ENCODE measurements at regions not wholly inside any gene's neighbourhood (a gene's known extent, or its start where the extent isn't known, plus 50 kb on each side); places are given as distances from the start of the nearest gene placed in this dataset.

DNA sequence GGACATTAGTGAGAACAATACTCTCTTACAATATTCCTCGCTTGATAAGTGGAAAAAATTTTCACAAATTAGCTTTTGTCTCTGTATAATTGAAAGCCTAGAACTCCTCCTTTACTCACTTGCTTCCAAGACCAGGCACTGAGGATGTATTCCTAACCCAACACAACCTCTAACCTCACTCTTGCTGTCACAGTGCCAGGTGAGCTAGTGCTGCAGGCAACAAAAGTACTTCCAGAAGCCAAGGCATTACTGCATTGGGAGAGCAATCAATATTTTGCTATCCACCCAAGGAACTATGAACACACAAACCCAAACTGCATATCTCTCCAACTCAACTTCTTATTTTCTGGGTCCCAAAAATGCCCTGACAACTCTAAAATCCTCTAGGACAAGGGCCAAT lies 1081.0 kb downstream of the VRK1 start:
- Mint-ChIP-seq H3K27ac (ENCODE audit: unreplicated experiment) (no peak overlapping the region), H3K36me3 (ENCODE audit: unreplicated experiment) (no peaks in the 10 kb centered on the region), H3K4me1 (ENCODE audit: low read depth, unreplicated experiment) (no peaks in the 10 kb centered on the region), H3K27me3 (ENCODE audit: unreplicated experiment) (peaks cover 3% of the 10 kb centered on the region), H3K4me3 (ENCODE audit: unreplicated experiment) (no peak overlapping the region), H3K9me3 (ENCODE audit: unreplicated experiment) (no peaks in the 10 kb centered on the region)
- TF ChIP-seq, protein P1, sequence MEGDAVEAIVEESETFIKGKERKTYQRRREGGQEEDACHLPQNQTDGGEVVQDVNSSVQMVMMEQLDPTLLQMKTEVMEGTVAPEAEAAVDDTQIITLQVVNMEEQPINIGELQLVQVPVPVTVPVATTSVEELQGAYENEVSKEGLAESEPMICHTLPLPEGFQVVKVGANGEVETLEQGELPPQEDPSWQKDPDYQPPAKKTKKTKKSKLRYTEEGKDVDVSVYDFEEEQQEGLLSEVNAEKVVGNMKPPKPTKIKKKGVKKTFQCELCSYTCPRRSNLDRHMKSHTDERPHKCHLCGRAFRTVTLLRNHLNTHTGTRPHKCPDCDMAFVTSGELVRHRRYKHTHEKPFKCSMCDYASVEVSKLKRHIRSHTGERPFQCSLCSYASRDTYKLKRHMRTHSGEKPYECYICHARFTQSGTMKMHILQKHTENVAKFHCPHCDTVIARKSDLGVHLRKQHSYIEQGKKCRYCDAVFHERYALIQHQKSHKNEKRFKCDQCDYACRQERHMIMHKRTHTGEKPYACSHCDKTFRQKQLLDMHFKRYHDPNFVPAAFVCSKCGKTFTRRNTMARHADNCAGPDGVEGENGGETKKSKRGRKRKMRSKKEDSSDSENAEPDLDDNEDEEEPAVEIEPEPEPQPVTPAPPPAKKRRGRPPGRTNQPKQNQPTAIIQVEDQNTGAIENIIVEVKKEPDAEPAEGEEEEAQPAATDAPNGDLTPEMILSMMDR (IDR thresholded peaks at IDR 0.05; ENCODE audit: partially characterized antibody, unreplicated experiment) = no peak
- DNase-seq = no peak

DNA sequence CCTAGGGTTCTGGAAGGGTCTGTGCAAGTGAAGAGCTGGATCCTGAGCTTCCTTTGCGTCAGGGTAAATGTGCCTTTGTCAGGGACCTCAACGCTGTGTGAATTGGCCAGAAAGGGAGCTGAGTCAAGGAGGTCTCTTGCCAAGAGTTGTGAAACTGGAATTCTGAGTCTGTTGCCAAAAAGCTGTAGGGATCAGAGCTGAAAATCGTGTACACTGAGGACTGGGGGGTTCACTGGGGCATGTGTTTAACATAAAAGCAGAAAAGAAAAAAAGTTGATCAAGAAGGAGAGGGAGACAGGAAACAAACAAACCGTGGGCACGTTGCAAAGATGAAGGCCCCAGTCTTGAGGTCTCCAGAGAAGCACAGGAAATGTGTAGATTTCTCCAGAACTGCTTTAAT lies 1081.5 kb downstream of the VRK1 start:
- Mint-ChIP-seq H3K27me3 (ENCODE audit: unreplicated experiment) (peaks cover 3% of the 10 kb centered on the region), H3K4me3 (ENCODE audit: unreplicated experiment) (no peak overlapping the region), H3K36me3 (ENCODE audit: unreplicated experiment) (no peaks in the 10 kb centered on the region), H3K9me3 (ENCODE audit: unreplicated experiment) (no peaks in the 10 kb centered on the region), H3K4me1 (ENCODE audit: low read depth, unreplicated experiment) (no peaks in the 10 kb centered on the region), H3K27ac (ENCODE audit: unreplicated experiment) (no peak overlapping the region)
- DNase-seq = no peak
- TF ChIP-seq, protein P1 (IDR thresholded peaks at IDR 0.05; ENCODE audit: partially characterized antibody, unreplicated experiment) = no peak

DNA sequence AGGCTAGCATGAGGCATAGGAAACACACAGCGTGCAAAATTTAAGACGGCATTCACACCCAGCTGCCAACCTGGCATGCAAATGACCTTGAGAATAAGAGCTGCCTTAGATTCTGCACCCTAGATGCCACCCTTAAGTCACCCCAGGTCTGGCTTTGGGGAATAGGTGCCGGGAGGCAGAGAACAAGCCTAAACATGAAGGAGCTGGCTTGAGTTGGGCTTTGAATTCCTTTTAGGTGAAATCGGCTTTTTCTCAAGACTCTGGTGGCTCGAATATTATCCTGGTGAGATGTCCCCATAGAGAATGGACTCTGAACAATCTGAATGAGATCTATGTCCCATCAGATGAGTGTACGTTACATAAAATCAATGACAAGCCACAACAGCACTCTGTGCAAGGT lies 1090.5 kb downstream of the VRK1 start:
- Mint-ChIP-seq H3K36me3 (ENCODE audit: unreplicated experiment) (no peaks in the 10 kb centered on the region), H3K4me1 (ENCODE audit: low read depth, unreplicated experiment) (no peaks in the 10 kb centered on the region)
- no peak for DNase-seq

DNA sequence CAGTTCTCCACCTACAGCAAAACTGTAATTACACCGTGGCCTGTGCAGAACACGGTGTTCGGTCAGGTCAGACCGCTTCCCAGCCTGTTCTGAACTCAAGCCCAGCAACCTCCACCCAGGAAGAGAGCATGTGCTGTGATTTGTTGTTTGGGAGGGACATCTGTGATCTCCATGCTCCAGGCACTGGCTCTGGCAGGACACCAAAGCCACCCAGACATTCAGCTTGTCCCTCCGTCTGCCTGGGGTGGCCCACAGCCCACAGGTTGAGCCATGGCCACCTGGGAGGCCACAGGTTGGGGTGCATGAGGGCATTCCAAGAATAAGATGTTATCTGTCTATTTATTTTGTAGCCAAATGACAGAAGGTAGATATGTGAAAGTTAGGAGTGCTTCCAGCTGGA lies 1091.1 kb downstream of the VRK1 start:
- Mint-ChIP-seq H3K27me3 (ENCODE audit: unreplicated experiment) (no peaks in the 10 kb centered on the region), H3K9me3 (ENCODE audit: unreplicated experiment) (no peaks in the 10 kb centered on the region), H3K4me1 (ENCODE audit: low read depth, unreplicated experiment) (no peaks in the 10 kb centered on the region), H3K4me3 (ENCODE audit: unreplicated experiment) (no peak overlapping the region), H3K36me3 (ENCODE audit: unreplicated experiment) (no peaks in the 10 kb centered on the region), H3K27ac (ENCODE audit: unreplicated experiment) (no peak overlapping the region)
- DNase-seq = no peak
- TF ChIP-seq, protein P1 (IDR thresholded peaks at IDR 0.05; ENCODE audit: partially characterized antibody, unreplicated experiment) = no peak

More for the DNA sequence above, 1090.5 kb downstream of the VRK1 start:
- TF ChIP-seq, protein P1 (IDR thresholded peaks at IDR 0.05; ENCODE audit: partially characterized antibody, unreplicated experiment) = no peak
- Mint-ChIP-seq H3K4me3 (ENCODE audit: unreplicated experiment) (no peak overlapping the region), H3K27ac (ENCODE audit: unreplicated experiment) (no peak overlapping the region), H3K9me3 (ENCODE audit: unreplicated experiment) (no peaks in the 10 kb centered on the region), H3K27me3 (ENCODE audit: unreplicated experiment) (no peaks in the 10 kb centered on the region)

DNA sequence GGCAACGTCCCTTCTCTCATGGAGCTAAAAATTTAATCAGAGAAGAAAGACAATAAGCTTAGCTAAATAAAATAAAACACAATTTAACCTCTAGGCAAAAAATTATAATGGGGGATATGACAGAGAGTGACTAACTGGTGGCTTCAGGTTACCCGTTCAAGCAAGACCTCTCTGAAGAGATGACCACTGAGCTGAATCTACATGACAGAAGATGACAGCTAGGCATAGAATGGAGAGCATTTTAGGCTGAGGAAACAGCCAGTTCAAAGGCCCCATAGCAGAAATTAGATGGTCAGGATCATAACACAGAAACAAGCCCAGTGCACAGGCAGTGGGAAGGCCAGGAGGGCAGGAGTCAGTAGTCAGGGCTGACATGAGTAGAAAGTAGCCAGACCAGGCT lies 1094.3 kb downstream of the VRK1 start:
- Mint-ChIP-seq H3K4me3 (ENCODE audit: unreplicated experiment) (no peak overlapping the region), H3K27ac (ENCODE audit: unreplicated experiment) (no peak overlapping the region), H3K36me3 (ENCODE audit: unreplicated experiment) (no peaks in the 10 kb centered on the region), H3K4me1 (ENCODE audit: low read depth, unreplicated experiment) (no peaks in the 10 kb centered on the region), H3K9me3 (ENCODE audit: unreplicated experiment) (no peaks in the 10 kb centered on the region), H3K27me3 (ENCODE audit: unreplicated experiment) (no peaks in the 10 kb centered on the region)
- TF ChIP-seq, protein P1 (IDR thresholded peaks at IDR 0.05; ENCODE audit: partially characterized antibody, unreplicated experiment) = no peak
- DNase-seq = no peak
